NK-92 (cell line): ENCODE measurements at regions not wholly inside any gene's neighbourhood (a gene's known extent, or its start where the extent isn't known, plus 50 kb on each side); places are given as distances from the start of the nearest gene placed in this dataset.

Experiments used
- DNase-seq: peaks from one replicate; lab custom pipeline; 2025; ENCODE audit not compliant: unreplicated experiment; lab: John Stamatoyannopoulos, UW

DNA sequence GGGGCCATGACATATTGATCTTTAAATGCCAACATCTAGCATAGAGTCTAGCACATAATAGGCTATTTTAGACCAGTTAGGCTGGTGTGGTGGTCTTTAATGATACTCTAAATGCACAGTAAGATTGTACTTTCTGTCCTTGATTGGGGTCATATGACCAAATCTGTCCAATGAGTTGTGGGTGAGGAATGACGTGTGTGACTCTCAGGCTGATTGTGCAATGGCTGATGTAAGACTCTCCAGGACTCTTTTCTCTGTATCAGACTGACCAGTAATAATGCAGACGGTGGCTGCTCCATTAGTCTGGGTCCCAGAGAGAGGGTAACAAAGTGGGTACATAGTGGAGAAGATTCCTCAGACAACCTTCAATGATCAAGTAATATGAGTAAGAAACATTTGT is 541.6 kb upstream of the CAMK1G start:
- no peak for DNase-seq

DNA sequence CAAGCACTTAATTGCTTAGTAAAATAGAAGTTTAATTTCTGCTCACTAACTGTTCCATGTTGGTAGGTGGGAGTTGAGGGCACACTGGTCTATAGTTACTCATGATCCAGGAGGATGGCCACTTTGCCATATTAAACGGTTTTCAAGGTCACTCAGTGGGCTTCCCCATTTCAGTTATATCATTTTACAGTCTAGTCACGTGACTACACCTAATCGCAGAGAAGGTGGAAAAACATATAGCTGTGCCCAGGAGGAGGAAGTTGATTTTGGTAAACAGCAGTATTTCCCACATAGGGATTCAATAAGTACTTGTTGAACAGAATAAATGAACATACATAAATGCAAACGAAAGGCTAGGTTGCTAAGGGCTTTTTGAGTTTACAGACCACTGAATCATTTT is 541.1 kb upstream of the CAMK1G start:
- no peak for DNase-seq

- no peak for DNase-seq
Measured at GRCh38 chr1:209045331-209046057, 538.0 kb upstream of the CAMK1G start.

GRCh38 chr1:209046058-209046417 is 537.5 kb upstream of the CAMK1G start:
- DNase-seq: no peak

DNA sequence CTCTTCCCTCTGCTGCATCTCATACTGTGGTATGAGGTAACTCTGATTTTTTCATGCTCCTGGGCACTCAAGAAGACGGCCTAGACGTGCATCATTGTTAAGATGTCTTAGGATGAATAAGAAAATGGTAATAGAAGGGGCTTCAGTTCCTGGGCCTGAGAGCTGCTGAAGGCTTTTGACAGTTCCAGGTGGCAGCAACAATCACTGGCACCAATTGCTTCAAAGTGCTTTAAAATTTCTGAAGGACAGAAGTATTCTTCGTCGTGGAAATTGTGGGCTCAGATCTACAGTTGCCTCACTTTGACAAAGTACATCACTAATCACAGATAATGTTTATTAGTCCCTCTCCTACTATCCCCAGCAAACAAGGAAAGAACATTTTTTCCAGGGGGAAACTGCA is 536.6 kb upstream of the CAMK1G start:
- DNase-seq: no peak

- no peak for DNase-seq
Measured at GRCh38 chr1:209048941-209049669, 534.4 kb upstream of the CAMK1G start.

DNA sequence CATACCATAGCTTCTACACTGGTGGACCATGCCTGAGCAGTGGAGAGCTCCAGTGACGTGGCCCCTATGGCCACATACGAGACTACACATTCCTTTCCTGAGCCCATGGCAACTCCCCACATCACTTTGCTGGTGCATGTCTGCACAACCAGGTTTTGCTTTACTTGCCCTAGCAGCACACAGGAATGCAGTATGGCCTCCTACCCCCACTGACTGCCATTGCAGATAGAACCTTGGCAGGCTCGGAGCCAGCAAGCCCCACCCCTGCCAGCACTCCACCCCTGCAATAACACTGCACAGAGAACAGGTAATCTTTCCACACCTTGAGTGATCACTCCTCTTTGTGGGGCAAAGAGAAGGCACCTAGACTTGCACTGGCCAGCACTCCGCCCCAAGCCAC is 531.9 kb upstream of the CAMK1G start:
- DNase-seq: no peak

- DNase-seq: no peak
Measured at GRCh38 chr1:209053587-209053986, 529.9 kb upstream of the CAMK1G start.

DNA sequence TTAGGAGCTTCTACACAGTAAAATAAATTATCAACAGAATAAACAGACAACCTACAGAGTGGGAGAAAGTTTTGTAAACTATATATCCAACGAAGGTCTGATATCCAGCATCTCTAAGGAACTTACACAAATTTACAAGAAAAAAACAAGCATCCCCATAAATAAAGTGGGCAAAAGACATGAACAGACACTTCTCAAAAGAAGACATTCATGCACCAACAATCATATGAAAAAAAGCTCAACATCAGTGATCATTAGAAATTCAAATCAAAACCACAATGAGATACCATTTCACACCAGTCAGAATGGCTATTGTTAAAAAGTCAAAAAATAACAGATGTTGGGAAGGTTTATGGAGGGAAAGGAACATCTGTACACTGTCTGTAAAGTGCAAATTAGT is 526.4 kb upstream of the CAMK1G start:
- DNase-seq: no peak

DNA sequence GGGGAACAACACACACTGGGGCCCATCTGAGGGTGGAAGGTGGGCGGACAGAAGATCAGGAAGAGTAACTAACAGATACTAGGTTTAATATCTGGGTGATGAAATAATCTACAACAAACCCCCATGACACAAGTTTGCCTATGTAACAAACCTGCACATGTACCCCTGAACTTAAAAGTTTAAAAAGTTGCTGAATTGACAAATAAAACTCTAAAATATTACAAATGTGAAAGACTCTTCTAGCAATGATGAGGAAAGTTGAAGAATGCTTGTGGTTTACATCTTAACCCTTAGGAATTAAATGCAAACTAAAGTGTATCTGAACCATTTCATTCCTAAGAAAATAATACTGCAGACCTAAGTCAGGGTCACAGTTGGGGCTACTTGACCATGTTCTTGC is 525.6 kb upstream of the CAMK1G start:
- DNase-seq: no peak

- DNase-seq: no peak
Measured at GRCh38 chr1:209059376-209059775, 524.1 kb upstream of the CAMK1G start.

DNA sequence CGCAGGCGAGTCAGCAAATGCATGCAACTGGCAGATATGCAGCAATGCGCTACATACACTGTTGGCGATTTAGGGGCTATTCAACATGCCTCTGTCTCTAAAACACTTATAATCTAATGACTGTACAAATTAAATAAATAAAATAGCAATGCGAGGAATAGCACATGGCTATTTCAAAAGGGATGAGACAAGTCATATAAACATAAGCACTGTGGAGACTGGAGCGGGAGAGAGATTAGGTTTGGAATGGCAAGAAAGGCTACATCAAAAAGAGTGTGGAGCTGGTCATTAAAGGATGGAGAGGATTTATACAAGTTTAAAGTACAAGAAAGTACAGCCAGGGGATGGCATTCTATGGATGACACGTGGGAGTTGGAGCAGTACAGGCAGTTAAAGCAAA is 523.5 kb upstream of the CAMK1G start:
- no peak for DNase-seq

GRCh38 chr1:209062081-209062620 is 521.4 kb upstream of the CAMK1G start:
- DNase-seq: no peak

DNA sequence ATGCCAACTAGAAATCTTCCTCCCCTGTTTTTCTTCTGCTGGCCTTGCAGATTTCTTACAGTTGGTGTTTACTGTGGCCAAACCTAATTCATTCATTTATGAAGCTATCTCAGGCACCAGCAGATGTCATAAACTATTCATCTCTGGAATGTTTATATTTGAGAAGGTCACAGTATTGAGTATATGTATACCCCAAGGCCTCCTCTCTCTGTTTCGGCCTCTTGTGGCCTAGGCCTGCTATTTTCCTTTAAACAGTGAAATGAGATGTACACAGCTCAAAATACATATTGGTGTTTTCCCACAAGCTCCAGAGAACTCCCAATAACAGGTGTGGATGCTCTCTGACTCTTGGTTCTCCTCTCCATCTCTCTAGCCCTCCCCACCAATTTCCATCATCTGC is 520.7 kb upstream of the CAMK1G start:
- no peak for DNase-seq

DNA sequence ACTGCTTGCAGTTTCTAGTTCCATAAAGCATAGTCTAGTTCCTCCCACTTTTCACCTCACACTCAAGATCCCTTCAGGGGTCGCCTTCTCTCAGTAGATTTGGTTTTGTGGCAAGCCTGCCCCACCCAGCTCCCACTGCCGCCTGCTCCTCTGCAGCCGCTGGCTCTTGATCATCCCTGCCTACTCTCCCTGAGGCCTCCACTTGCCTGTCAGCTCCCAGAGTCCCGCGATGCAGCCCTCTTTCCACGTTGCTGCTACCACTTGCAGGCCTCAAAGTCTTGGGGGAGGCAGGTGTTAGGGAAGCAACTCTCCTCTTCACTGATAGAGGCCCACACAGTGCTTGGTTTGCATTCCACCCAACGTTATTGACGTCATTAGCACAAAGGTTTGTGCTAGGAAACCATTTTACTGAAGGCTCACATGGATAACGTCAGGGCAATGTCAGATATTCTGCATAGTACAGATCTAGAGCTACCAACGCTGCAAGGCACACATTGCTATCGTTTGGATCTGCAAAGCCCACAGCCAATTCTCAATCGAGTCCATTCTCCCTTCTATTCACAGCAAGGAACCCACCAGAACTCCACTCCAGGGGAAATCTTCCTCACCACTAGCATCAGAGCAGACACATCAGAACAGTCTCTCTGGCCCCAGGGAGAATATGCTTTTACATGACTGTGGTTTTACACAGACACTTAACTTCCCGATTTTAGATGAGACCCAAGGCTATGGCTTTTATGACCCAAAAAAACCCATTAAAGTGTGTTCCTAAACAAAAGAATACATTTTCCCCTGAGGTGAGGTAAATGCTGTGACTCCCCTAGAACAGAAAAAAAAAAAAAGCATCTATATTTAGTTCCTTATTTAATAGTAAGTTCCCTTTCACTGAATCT is 519.5 kb upstream of the CAMK1G start:
- DNase-seq: no peak

DNA sequence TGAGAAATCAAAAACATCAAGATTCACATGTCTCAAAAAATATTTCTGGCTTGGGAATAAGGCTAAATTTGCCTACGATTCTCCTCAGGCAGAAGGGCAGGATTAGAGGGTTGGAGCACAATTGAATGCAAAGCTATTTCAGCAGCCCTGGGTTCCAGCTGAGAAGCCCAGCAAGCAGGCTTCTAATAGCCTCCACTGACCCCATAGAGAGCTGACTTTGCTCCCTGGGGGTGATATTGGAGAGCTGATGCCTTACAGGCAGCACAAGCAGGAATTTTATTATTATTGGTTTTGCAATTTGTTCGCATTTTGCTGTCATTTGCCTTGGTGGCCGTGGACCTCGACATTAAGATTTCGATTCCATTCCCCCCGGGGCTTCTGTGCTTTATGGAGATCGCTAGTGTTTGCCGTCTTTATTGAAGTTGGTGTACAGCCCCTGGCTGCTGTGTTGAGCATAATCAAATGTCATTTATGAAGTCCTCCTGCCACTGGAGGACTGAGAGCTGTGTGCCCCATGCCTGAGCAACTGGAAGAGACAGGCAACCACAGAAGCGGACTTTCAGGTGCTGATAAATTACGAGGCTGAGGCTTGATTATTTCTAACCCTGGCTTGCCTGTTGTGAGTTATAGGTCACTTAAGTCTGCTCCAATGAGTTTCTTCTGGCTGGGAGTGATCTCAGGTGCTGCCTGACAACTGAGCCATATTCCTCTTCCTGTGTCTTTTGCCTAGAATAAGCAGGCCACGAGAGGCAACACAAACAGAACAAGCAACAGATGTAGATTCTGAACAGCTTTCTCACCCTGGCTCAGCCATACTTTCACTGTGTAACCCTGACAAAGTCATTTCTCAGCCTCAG is 518.4 kb upstream of the CAMK1G start:
- DNase-seq: no peak

GRCh38 chr1:209072481-209072880 is 511.0 kb upstream of the CAMK1G start:
- DNase-seq: no peak

GRCh38 chr1:209073879-209074278 is 509.6 kb upstream of the CAMK1G start:
- no peak for DNase-seq

DNA sequence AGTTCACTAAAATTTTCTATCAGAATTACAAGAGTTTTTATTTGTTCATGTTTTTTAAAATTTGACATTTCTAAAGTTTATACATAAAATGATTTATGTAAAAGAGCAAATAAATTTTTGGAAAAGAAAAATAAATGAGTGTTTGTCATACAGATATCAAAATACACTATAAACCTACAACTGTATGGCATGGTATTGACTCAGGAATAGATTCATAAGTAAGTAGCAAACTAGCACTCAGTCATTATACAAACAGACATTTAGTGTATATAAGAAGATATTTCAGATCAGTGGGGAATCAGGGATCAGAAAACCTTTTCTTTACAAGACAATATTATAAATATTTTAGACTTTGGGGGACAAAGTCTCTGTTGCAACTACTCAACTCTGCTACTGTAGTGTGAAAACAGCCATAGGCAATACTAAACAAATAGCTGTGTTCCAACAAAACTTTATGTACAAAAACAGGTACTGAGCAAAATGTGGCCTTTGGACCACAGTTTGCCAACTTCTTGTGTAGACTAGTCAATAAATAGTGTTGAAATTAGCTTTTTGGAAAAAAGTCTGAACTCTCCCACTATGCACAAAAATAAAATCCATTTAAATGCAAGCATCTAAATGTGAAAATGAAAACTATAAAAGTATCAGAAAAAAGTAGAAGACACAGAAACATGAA is 508.8 kb upstream of the CAMK1G start:
- DNase-seq: no peak

GRCh38 chr1:209076688-209077087 is 506.8 kb upstream of the CAMK1G start:
- no peak for DNase-seq
